D721Med (cell line): ENCODE measurements at regions not wholly inside any gene's neighbourhood (a gene's known extent, or its start where the extent isn't known, plus 50 kb on each side); places are given as distances from the start of the nearest gene placed in this dataset.

Source experiments
- DNase-seq: peaks from one replicate; pipeline ENCODE4 v3.0.0; 2011; ENCODE audit warnings: low spot score; ENCODE audit not compliant: insufficient read length
- FAIRE-seq: peaks from 2 replicates; lab custom pipeline; 2011; peaks lifted over from hg19 to GRCh38; lab: Jason Lieb, UNC
- CTCF ChIP-seq: IDR thresholded peaks from 2 replicates; pipeline ENCODE4 v1.5.1; 2012; ENCODE audit warnings: mild to moderate bottlenecking, control low read depth; ENCODE audit not compliant: insufficient read depth; ENCODE audit errors: missing control alignments

GRCh38 chrX:20666331-20666730 is 399.6 kb upstream of the RPS6KA3 start:
- no peak for TF ChIP-seq CTCF
- FAIRE-seq (no peak), DNase-seq (no peak)

GRCh38 chrX:20665481-20665880 is 398.8 kb upstream of the RPS6KA3 start:
- TF ChIP-seq CTCF = no peak
- FAIRE-seq = no peak

GRCh38 chrX:20664774-20665173 is 398.1 kb upstream of the RPS6KA3 start:
- TF ChIP-seq CTCF = no peak
- FAIRE-seq (peak; percentile 46), DNase-seq (no peak)

More at GRCh38 chrX:20665481-20665880, 398.8 kb upstream of the RPS6KA3 start:
- DNase-seq = no peak

- FAIRE-seq (no peak), DNase-seq (no peak)
- no peak for TF ChIP-seq CTCF
Measured at GRCh38 chrX:20664131-20664530, 397.4 kb upstream of the RPS6KA3 start.

GRCh38 chrX:20663336-20663735 is 396.6 kb upstream of the RPS6KA3 start:
- TF ChIP-seq CTCF = no peak
- DNase-seq (no peak), FAIRE-seq (no peak)

- DNase-seq (no peak), FAIRE-seq (no peak)
- TF ChIP-seq CTCF = no peak
Measured at GRCh38 chrX:20656721-20657120, 390.0 kb upstream of the RPS6KA3 start.

GRCh38 chrX:20654596-20655106 is 387.9 kb upstream of the RPS6KA3 start:
- FAIRE-seq = no peak

More at GRCh38 chrX:20654596-20655106, 387.9 kb upstream of the RPS6KA3 start:
- no peak for DNase-seq
- no peak for TF ChIP-seq CTCF
